ENCODE measurements at regions not wholly inside any gene's neighbourhood (a gene's known extent, or its start where the extent isn't known, plus 50 kb on each side); places are given as distances from the start of the nearest gene placed in this dataset.

GRCh38 chr2:139574371-139574770 is 794.2 kb upstream of the NXPH2 start:
- TF ChIP-seq CTCF (IDR thresholded peaks at IDR 0.05): no peak
- no peak for TF ChIP-seq POLR2A (IDR thresholded peaks at IDR 0.05)

Data from gastroesophageal sphincter (tissue), 3 donors.